PC-9 (cell line): ENCODE measurements at regions not wholly inside any gene's neighbourhood (a gene's known extent, or its start where the extent isn't known, plus 50 kb on each side); places are given as distances from the start of the nearest gene placed in this dataset.

Experiments used
- BruUV-seq: library from RNA; stranded (reverse); fragments of 400-500 nt; replicated peaks from 2 replicates; lab custom pipeline; 2021; lab: Mats Ljungman, UMichigan
- CTCF ChIA-PET: fragments of 300-600 bp; sonication (Branson Sonifier 250); formaldehyde crosslinking; loops from one replicate; lab custom pipeline; 2022; ENCODE audit warnings: antibody characterized with exemption; lab: Charles Lee
- POLR2A ChIA-PET: fragments of 300-600 bp; sonication (Branson Sonifier 250); formaldehyde crosslinking; loops from one replicate; lab custom pipeline; 2022; ENCODE audit warnings: antibody characterized with exemption; ENCODE audit not compliant: unreplicated experiment; lab: Charles Lee
- DNase-seq, 2 experiments: peaks; one replicate each; pipeline versions ENCODE4 v3.0.0 to v3.0.0-alpha.2; 2015 to 2022; ENCODE audit warnings: mixed read lengths in 1 of 2
- H2AFZ ChIP-seq: fragments of 200-600 bp; sonication (generic); 2 replicates; pipeline ENCODE4 v1.8.1; 2017; ENCODE audit warnings: antibody characterized with exemption
- H3F3A ChIP-seq: fragments of 200-600 bp; sonication (generic); 2 replicates; pipeline ENCODE4 v1.8.1; 2017; ENCODE audit warnings: antibody characterized with exemption, mild to moderate bottlenecking, low read depth; ENCODE audit not compliant: insufficient read depth
- H3K27ac ChIP-seq: fragments of 200-600 bp; sonication (generic); 2 replicates; pipeline ENCODE4 v1.6.1; 2016; ENCODE audit warnings: mixed run types
- H3K27me3 ChIP-seq: fragments of 200-600 bp; sonication (generic); 2 replicates; pipeline ENCODE4 v1.6.1; 2016; ENCODE audit warnings: low read depth, mixed run types; ENCODE audit not compliant: insufficient read depth
- H3K36me3 ChIP-seq: fragments of 200-600 bp; sonication (generic); 2 replicates; pipeline ENCODE4 v1.6.1; 2016; ENCODE audit warnings: low read depth, mixed run types
- H3K4me1 ChIP-seq: fragments of 200-600 bp; sonication (generic); replicated peaks from 2 replicates; pipeline ENCODE4 v1.6.1; 2016; ENCODE audit warnings: mixed run types; ENCODE audit not compliant: insufficient read depth
- H3K4me2 ChIP-seq: fragments of 200-600 bp; sonication (generic); 2 replicates; pipeline ENCODE4 v1.6.1; 2017; ENCODE audit warnings: mixed run types
- H3K4me3 ChIP-seq: fragments of 200-600 bp; sonication (generic); 2 replicates; pipeline ENCODE4 v1.6.1; 2016; ENCODE audit warnings: mixed run types
- H3K79me2 ChIP-seq: fragments of 200-600 bp; sonication (generic); 2 replicates; pipeline ENCODE4 v1.6.1; 2017; ENCODE audit warnings: low read depth, mixed run types
- H3K9me2 ChIP-seq: fragments of 200-600 bp; sonication (generic); 2 replicates; pipeline ENCODE4 v1.8.1; 2017; ENCODE audit warnings: mild to moderate bottlenecking; ENCODE audit not compliant: insufficient read depth
- H3K9me3 ChIP-seq: fragments of 200-600 bp; sonication (generic); 2 replicates; pipeline ENCODE4 v1.8.1; 2016; ENCODE audit warnings: low read depth; ENCODE audit not compliant: insufficient read depth
- H4K20me1 ChIP-seq: fragments of 200-600 bp; sonication (generic); 2 replicates; pipeline ENCODE4 v1.8.1; 2017; ENCODE audit not compliant: insufficient read depth
- CTCF ChIP-seq: fragments of 200-600 bp; sonication (generic); conservative IDR thresholded peaks from 2 replicates; pipeline ENCODE4 v1.6.1; 2017; ENCODE audit warnings: mixed run types, antibody characterized with exemption, mild to moderate bottlenecking, moderate library complexity
- EZH2 ChIP-seq: fragments of 200-600 bp; sonication (generic); IDR thresholded peaks from 2 replicates; pipeline ENCODE4 v1.8.0; 2017; ENCODE audit warnings: antibody characterized with exemption, low read depth
- intact Hi-C: fragments of 100-400 bp; cut with micrococcal nuclease; formaldehyde crosslinking; loops from one replicate; pipeline ENCODE4 v1.10.0; 2022; ENCODE audit not compliant: unreplicated experiment

GRCh38 chr2:7840651-7841380 is 841.0 kb upstream of the ID2 start:
- Histone ChIP-seq H3K27me3 (0 out of 2 replicates have a peak, but pooled peaks cover 3% of the 10 kb centered on the region), H3K79me2 (no peaks in the 10 kb centered on the region), H3K27ac (no peak overlapping the region), H3F3A (no peaks in the 10 kb centered on the region), H3K4me3 (no peak overlapping the region), H3K4me2 (no peak overlapping the region), H3K36me3 (no peaks in the 10 kb centered on the region), H3K9me2 (no peaks in the 10 kb centered on the region), H3K4me1 (no peaks in the 10 kb centered on the region), H2AFZ (no peak overlapping the region), H4K20me1 (peaks cover 5% of the 10 kb centered on the region; the same call in 1 of the 2 replicates), H3K9me3 (no peaks in the 10 kb centered on the region)
- intact Hi-C loops: no loop called here
- CTCF ChIA-PET: no interaction called here
- DNase-seq: no peak
- BruUV-seq: no TSS peak
- TF ChIP-seq EZH2: no peak
- TF ChIP-seq CTCF: no peak
- POLR2A ChIA-PET: no interaction called here

GRCh38 chr2:7841751-7842150 is 840.1 kb upstream of the ID2 start:
- Histone ChIP-seq H4K20me1 (peaks cover 5% of the 10 kb centered on the region; the same call in 1 of the 2 replicates), H2AFZ (no peak overlapping the region), H3K27ac (no peak overlapping the region), H3F3A (no peaks in the 10 kb centered on the region), H3K9me2 (no peaks in the 10 kb centered on the region), H3K4me3 (no peak overlapping the region), H3K36me3 (no peaks in the 10 kb centered on the region), H3K4me1 (no peaks in the 10 kb centered on the region), H3K4me2 (no peak overlapping the region), H3K9me3 (no peaks in the 10 kb centered on the region), H3K27me3 (0 out of 2 replicates have a peak, but pooled peaks cover 3% of the 10 kb centered on the region), H3K79me2 (no peaks in the 10 kb centered on the region)
- ChIA-PET CTCF (no interaction called here), POLR2A (no interaction called here)
- TF ChIP-seq EZH2 (no peak), CTCF (no peak)
- intact Hi-C loops: no loop called here
- no peak for DNase-seq
- no TSS peak for BruUV-seq

GRCh38 chr2:7844414-7844965 is 837.4 kb upstream of the ID2 start:
- intact Hi-C loops: no loop called here
- no peaks in the 10 kb centered on the region for H3K9me2 ChIP-seq
- H2AFZ ChIP-seq: no peak overlapping the region
- no peaks in the 10 kb centered on the region for H3K36me3 ChIP-seq
- POLR2A ChIA-PET: no interaction called here
- H3K4me3 ChIP-seq: no peak overlapping the region
- BruUV-seq: no TSS peak
- CTCF ChIA-PET: no interaction called here
- H3K4me2 ChIP-seq: no peak overlapping the region
- no peak overlapping the region for H3K27ac ChIP-seq
- H3K4me1 ChIP-seq: no peaks in the 10 kb centered on the region
- no peak for TF ChIP-seq EZH2
- TF ChIP-seq CTCF: no peak
- no peaks in the 10 kb centered on the region for H3F3A ChIP-seq
- no peak for DNase-seq
- H3K79me2 ChIP-seq: no peaks in the 10 kb centered on the region
- no peaks in the 10 kb centered on the region for H3K9me3 ChIP-seq
- H4K20me1 ChIP-seq: peaks cover 3% of the 10 kb centered on the region; the same call in 1 of the 2 replicates
- peaks cover 21% of the 10 kb centered on the region; the same call in 1 of the 2 replicates for H3K27me3 ChIP-seq
